OCI-LY3 (cell line): ENCODE measurements at regions not wholly inside any gene's neighbourhood (a gene's known extent, or its start where the extent isn't known, plus 50 kb on each side); places are given as distances from the start of the nearest gene placed in this dataset.

Source experiments
- H2AFZ ChIP-seq: fragments of 200-600, 300-600 bp; shearing (Covaris generic); 2 replicates; pipeline ENCODE4 v1.6.0; 2014; ENCODE audit warnings: antibody characterized with exemption, low read depth, low read length
- H3K27ac ChIP-seq: fragments of 200-600, 300-600 bp; sonication (generic); 2 replicates; pipeline ENCODE4 v1.5.1; 2014; ENCODE audit warnings: mild to moderate bottlenecking, low read length, moderate library complexity, mixed read lengths
- H3K27me3 ChIP-seq: fragments of 200-600, 300-600 bp; sonication (generic); 2 replicates; pipeline ENCODE4 v1.6.1; 2014; ENCODE audit warnings: low read depth, low read length, mixed read lengths
- H3K36me3 ChIP-seq: fragments of 200-600, 300-600 bp; sonication (generic); replicated peaks from 2 replicates; pipeline ENCODE3; 2014; ENCODE audit warnings: low read depth, low read length, mixed read lengths
- H3K4me1 ChIP-seq: fragments of 300-600, 200-600 bp; sonication (generic); 2 replicates; pipeline ENCODE4 v1.6.1; 2014; ENCODE audit warnings: low read length, mixed read lengths
- H3K4me2 ChIP-seq: fragments of 200-600, 300-600 bp; sonication (generic); 2 replicates; pipeline ENCODE4 v1.6.1; 2014; ENCODE audit warnings: low read length, mixed read lengths
- H3K4me3 ChIP-seq: fragments of 300-600, 200-600 bp; sonication (generic); 2 replicates; pipeline ENCODE4 v1.5.1; 2014; ENCODE audit warnings: antibody characterized with exemption, mild to moderate bottlenecking, low read length, moderate library complexity
- H3K79me2 ChIP-seq: fragments of 300-600, 200-600 bp; shearing (Covaris generic); 2 replicates; pipeline ENCODE4 v1.6.1; 2014; ENCODE audit warnings: mild to moderate bottlenecking, low read length, mixed read lengths
- H3K9ac ChIP-seq: fragments of 300-600, 200-600 bp; shearing (Covaris generic); 2 replicates; pipeline ENCODE4 v1.6.0; 2014; ENCODE audit warnings: mild to moderate bottlenecking, low read length, moderate library complexity
- H3K9me3 ChIP-seq: fragments of 200-600, 300-600 bp; shearing (Covaris generic); 2 replicates; pipeline ENCODE4 v1.6.1; 2014; ENCODE audit warnings: low read length, mixed read lengths; ENCODE audit not compliant: insufficient read depth
- H4K20me1 ChIP-seq: fragments of 200-600, 300-600 bp; sonication (generic); 2 replicates; pipeline ENCODE4 v1.6.1; 2016; ENCODE audit warnings: low read length, mixed read lengths; ENCODE audit not compliant: insufficient read depth
- CTCF ChIP-seq: fragments of 200-600, 300-600 bp; sonication (generic); IDR thresholded peaks from 2 replicates; pipeline ENCODE4 v1.5.1; 2014; ENCODE audit warnings: antibody characterized with exemption, low read length, low read depth
- EZH2phosphoT487 ChIP-seq: fragments of 200-600 bp; shearing (Covaris generic); IDR thresholded peaks from 2 replicates; pipeline ENCODE4 v1.6.1; 2018; ENCODE audit warnings: antibody characterized with exemption, mixed run types, low read depth

- peaks cover 2% of the 10 kb centered on the region; the same call in 1 of the 2 replicates for H3K9me3 ChIP-seq
- no peaks in the 10 kb centered on the region for H3K4me1 ChIP-seq
- no peak overlapping the region for H2AFZ ChIP-seq
- no peak overlapping the region for H3K4me3 ChIP-seq
- H3K4me2 ChIP-seq = no peak overlapping the region
- H3K27ac ChIP-seq = no peak overlapping the region
- no peaks in the 10 kb centered on the region for H3K79me2 ChIP-seq
- no peaks in the 10 kb centered on the region for H3K36me3 ChIP-seq
- H4K20me1 ChIP-seq = no peaks in the 10 kb centered on the region
- TF ChIP-seq EZH2phosphoT487 (no peak), CTCF (no peak)
- no peak overlapping the region for H3K9ac ChIP-seq
- H3K27me3 ChIP-seq = no peaks in the 10 kb centered on the region
Observed at GRCh38 chr6:74510878-74511277, 695.0 kb downstream of the COL12A1 start.

- no peaks in the 10 kb centered on the region for H3K4me1 ChIP-seq
- H3K4me2 ChIP-seq = no peak overlapping the region
- no peaks in the 10 kb centered on the region for H3K79me2 ChIP-seq
- TF ChIP-seq CTCF (no peak), EZH2phosphoT487 (no peak)
- no peaks in the 10 kb centered on the region for H3K27me3 ChIP-seq
- no peaks in the 10 kb centered on the region for H4K20me1 ChIP-seq
- H3K4me3 ChIP-seq = no peak overlapping the region
- H3K9ac ChIP-seq = no peak overlapping the region
- H3K36me3 ChIP-seq = peaks cover 4% of the 10 kb centered on the region
- no peak overlapping the region for H2AFZ ChIP-seq
- no peak overlapping the region for H3K27ac ChIP-seq
- H3K9me3 ChIP-seq = peaks cover 15% of the 10 kb centered on the region; the same call in 1 of the 2 replicates
Observed at GRCh38 chr6:74507649-74508048, 698.2 kb downstream of the COL12A1 start.

GRCh38 chr6:74505391-74505790 is 700.5 kb downstream of the COL12A1 start:
- no peak overlapping the region for H2AFZ ChIP-seq
- no peak overlapping the region for H3K4me2 ChIP-seq
- no peaks in the 10 kb centered on the region for H3K79me2 ChIP-seq
- no peak overlapping the region for H3K9ac ChIP-seq
- H3K4me3 ChIP-seq = no peak overlapping the region
- no peaks in the 10 kb centered on the region for H3K4me1 ChIP-seq
- no peak overlapping the region for H3K27ac ChIP-seq
- no peaks in the 10 kb centered on the region for H3K27me3 ChIP-seq
- peaks cover 4% of the 10 kb centered on the region for H3K36me3 ChIP-seq
- no peaks in the 10 kb centered on the region for H4K20me1 ChIP-seq
- TF ChIP-seq CTCF (no peak), EZH2phosphoT487 (no peak)
- H3K9me3 ChIP-seq = peaks cover 15% of the 10 kb centered on the region; the same call in 1 of the 2 replicates

GRCh38 chr6:74504941-74505340 is 700.9 kb downstream of the COL12A1 start:
- TF ChIP-seq CTCF (no peak), EZH2phosphoT487 (no peak)
- Histone ChIP-seq H3K79me2 (no peaks in the 10 kb centered on the region), H3K27me3 (no peaks in the 10 kb centered on the region), H3K4me3 (no peak overlapping the region), H3K4me2 (no peak overlapping the region), H3K9me3 (peaks cover 15% of the 10 kb centered on the region; the same call in 1 of the 2 replicates), H2AFZ (no peak overlapping the region), H3K36me3 (peaks cover 4% of the 10 kb centered on the region), H3K4me1 (no peaks in the 10 kb centered on the region), H3K27ac (no peak overlapping the region), H4K20me1 (no peaks in the 10 kb centered on the region), H3K9ac (no peak overlapping the region)
